ENCODE measurements at regions not wholly inside any gene's neighbourhood (a gene's known extent, or its start where the extent isn't known, plus 50 kb on each side); places are given as distances from the start of the nearest gene placed in this dataset.

DNA sequence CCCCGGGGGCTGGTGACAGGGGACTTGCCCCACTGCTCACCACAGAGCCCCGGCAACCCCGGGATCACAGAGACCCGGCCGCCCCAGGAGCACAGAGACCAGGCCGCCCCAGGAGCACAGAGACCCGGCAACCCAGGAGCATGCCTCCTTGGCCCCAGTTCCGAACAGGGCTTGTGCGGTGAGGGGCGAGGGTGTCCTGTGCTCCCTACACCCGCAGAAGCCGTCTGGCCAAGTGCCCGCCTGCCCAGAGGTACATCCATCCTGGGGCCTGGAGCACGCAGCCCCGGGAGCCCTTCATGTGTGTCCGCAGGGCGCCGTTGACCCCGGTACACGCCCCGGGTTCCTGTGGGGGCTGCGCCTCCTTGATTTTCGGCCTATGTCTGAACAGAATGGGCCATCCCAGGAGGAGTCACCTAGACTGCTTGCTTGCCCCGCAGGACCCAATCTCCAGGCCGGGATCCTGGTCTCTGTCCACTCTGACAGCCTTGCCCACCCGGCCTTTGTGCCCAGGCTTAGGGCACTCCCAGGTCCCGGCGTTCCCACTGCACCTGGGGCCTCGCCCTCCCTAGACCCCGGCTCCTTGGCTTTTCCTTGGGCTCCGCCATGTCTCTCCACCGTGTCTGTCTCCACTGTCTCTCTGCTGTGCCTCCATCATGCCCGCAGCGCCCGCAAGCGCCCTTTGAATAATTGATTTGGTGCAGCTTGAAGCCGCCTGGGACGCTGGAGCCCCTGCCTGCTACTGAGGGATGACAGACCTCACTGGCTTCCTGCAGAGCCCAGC, 219.8 kb downstream of the ERMARD start:
- H3K4me1 ChIP-seq (ENCODE audit: control extremely low read depth in 1 of 4, control insufficient read depth in 4 of 4, insufficient read depth in 4 of 4, low read length in 3 of 4), result peaks cover 0 to 3% (median 2%) of the 10 kb centered on the region in 4 experiments
- H3K27ac ChIP-seq (ENCODE audit: insufficient read depth in 1 of 2, low read depth in 1 of 2, low read length in 2 of 2, poor library complexity in 1 of 2, severe bottlenecking in 2 of 2), result no peak overlapping the region
- H3K36me3 ChIP-seq (ENCODE audit: control insufficient read depth in 4 of 4, insufficient read depth in 4 of 4, low read length in 3 of 4), result no peaks in the 10 kb centered on the region
- 94% methylated on average over 36 of the region's 38 CpGs for WGBS (ENCODE audit: insufficient coverage)
- H3K9me3 ChIP-seq (ENCODE audit: control extremely low read depth in 1 of 5, control insufficient read depth in 4 of 5, insufficient read depth in 2 of 5, low read depth in 1 of 5, low read length in 4 of 5), result no peaks in the 10 kb centered on the region
- CTCF ChIA-PET, result no interaction called here
- no peak overlapping the region for H3K4me3 ChIP-seq (ENCODE audit: control insufficient read depth in 1 of 7, extremely low read depth in 1 of 7, insufficient read depth in 4 of 7, low read depth in 2 of 7, low read length in 6 of 7)
- POLR2A ChIA-PET, result no interaction called here
- DNase-seq, result no peak
- no peaks in the 10 kb centered on the region for H3K27me3 ChIP-seq (replicated peaks in 2 of 5; ENCODE audit: control insufficient read depth in 4 of 5, insufficient read depth in 5 of 5, low read length in 4 of 5)

DNA sequence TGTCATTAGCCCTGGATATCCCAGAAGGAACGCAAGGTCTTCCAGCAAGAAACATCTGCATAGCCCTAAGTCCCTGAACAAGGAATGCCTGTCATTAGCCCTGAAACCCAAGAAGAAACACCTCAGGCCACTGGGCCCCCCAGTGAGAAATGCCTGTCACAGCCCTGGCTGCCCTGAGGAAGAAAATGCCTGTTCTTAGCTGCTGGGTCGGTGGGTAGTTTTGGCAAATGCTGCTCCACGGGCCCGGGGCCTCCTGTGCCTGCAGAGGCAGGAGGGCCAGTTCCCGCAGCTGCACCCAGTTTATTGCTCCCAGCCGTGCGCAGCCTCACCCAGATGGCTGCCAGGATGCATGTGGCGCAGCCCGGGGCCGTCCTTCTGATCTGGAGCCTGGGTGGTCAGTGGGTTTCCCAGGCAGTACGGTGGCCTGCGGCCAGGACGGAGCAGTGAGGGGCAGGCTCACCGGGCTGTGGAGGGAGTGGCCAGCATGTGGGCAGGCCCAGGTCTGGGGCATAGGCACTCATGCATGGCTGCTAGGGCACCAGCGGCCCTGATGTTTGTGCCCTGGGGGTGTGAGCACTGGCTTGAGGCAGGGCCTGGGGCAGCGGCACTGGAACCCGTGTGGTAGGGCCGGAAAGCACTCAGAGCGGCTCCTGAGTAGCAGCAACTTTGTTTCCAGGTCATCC, 219.0 kb downstream of the ERMARD start:
- no peaks in the 10 kb centered on the region for H3K4me1 ChIP-seq (ENCODE audit: control extremely low read depth in 1 of 4, control insufficient read depth in 4 of 4, insufficient read depth in 4 of 4, low read length in 3 of 4)
- H3K36me3 ChIP-seq (ENCODE audit: control insufficient read depth in 4 of 4, insufficient read depth in 4 of 4, low read length in 3 of 4), result no peaks in the 10 kb centered on the region
- ChIA-PET POLR2A (no interaction called here), CTCF (no interaction called here)
- DNase-seq, result no peak
- H3K27me3 ChIP-seq (replicated peaks in 2 of 5; ENCODE audit: control insufficient read depth in 4 of 5, insufficient read depth in 5 of 5, low read length in 4 of 5), result no peaks in the 10 kb centered on the region
- H3K4me3 ChIP-seq (ENCODE audit: control insufficient read depth in 1 of 7, extremely low read depth in 1 of 7, insufficient read depth in 4 of 7, low read depth in 2 of 7, low read length in 6 of 7), result no peak overlapping the region
- WGBS (ENCODE audit: insufficient coverage), result 95% methylated on average over 17 of the region's 19 CpGs
- H3K9me3 ChIP-seq (ENCODE audit: control extremely low read depth in 1 of 5, control insufficient read depth in 4 of 5, insufficient read depth in 2 of 5, low read depth in 1 of 5, low read length in 4 of 5), result no peaks in the 10 kb centered on the region
- no peak overlapping the region for H3K27ac ChIP-seq (ENCODE audit: insufficient read depth in 1 of 2, low read depth in 1 of 2, low read length in 2 of 2, poor library complexity in 1 of 2, severe bottlenecking in 2 of 2)

DNA sequence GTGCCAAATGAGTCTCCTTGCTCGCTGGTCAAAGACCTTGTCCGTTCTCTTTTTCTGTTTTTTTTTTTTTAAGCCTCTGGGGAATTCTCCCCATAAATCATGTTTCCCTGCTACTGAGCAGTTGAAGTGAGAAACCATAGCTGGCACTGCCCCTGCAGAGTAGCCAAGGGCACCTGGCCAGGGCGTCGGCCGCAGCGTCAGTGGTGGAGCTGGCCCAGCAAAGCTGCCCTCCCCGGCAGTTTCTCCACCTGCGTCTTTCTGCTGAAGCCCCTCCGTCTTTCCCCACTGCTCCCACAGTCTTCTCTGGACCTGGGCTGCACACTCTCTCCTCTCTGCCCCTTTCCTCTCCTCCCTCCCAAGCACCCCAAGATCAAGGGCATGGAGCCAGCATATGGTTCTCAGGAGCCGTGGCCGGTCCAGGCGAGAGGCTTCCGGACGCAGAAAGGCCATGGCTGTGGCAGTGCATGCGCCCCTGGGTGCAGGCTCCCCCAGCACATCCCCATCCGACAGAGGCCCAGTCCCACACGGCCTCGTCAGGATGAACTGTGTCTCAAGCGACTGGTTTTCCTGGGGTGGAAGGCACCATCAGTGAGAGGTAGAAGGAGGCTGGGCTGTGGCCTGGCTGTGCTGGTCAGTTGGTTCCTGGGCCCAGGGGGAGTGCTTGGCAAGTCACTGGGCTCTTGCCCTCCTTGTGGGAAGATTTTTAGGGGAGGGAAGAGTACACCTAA, 218.1 kb downstream of the ERMARD start:
- POLR2A ChIA-PET, result no interaction called here
- Histone ChIP-seq H3K4me3 (ENCODE audit: control insufficient read depth in 1 of 7, extremely low read depth in 1 of 7, insufficient read depth in 4 of 7, low read depth in 2 of 7, low read length in 6 of 7) (no peak overlapping the region), H3K9me3 (ENCODE audit: control extremely low read depth in 1 of 5, control insufficient read depth in 4 of 5, insufficient read depth in 2 of 5, low read depth in 1 of 5, low read length in 4 of 5) (no peaks in the 10 kb centered on the region), H3K27me3 (replicated peaks in 2 of 5; ENCODE audit: control insufficient read depth in 4 of 5, insufficient read depth in 5 of 5, low read length in 4 of 5) (no peaks in the 10 kb centered on the region), H3K27ac (ENCODE audit: insufficient read depth in 1 of 2, low read depth in 1 of 2, low read length in 2 of 2, poor library complexity in 1 of 2, severe bottlenecking in 2 of 2) (no peak overlapping the region), H3K4me1 (ENCODE audit: control extremely low read depth in 1 of 4, control insufficient read depth in 4 of 4, insufficient read depth in 4 of 4, low read length in 3 of 4) (no peaks in the 10 kb centered on the region), H3K36me3 (ENCODE audit: control insufficient read depth in 4 of 4, insufficient read depth in 4 of 4, low read length in 3 of 4) (no peaks in the 10 kb centered on the region)
- DNase-seq, result no peak
- CTCF ChIA-PET, result no interaction called here
- WGBS (ENCODE audit: insufficient coverage), result 96% methylated on average over 15 of the region's 19 CpGs

DNA sequence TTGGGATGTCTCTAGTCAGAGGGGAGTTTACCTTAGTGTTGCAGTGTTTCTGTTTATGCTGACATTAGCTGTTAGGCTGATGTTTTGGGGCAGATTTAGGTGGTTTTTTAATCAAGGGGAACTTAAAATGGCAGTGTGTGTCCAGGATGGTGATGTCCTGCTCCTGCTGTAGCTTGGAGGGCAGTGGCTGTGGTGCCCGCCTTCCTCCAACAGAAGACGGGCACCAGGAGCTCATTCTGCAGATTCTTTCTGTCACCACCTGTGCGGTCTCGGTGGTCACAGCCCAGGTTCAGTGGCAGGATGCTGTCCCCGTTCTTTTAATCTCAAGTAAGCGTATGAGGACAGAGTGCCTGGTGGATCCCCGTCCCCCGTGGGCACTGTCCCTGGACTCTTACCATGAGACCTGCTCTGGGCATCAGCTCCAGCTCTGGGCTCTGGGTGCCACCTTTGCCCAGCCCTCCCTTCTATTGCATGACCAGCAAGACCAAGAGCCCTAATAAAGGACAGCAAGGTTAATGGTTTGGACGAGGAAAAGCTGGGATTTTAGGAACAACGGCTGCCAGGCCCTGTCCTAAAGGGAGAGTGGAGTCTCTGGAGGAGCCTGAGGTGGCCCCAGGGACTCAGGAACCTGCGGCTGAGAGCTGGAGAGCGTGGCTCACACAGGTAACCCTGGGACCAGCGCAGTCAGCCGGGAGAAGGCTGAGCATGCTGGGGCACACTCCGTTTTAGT, 217.3 kb downstream of the ERMARD start:
- CTCF ChIA-PET, result interaction anchor here (0.8 to 1.5 kb wide), 2 partner anchors 9 to 18 kb away, joined by 4 to 5 read pairs; no protein-coding TSS in a partner anchor
- Histone ChIP-seq H3K4me3 (ENCODE audit: control insufficient read depth in 1 of 7, extremely low read depth in 1 of 7, insufficient read depth in 4 of 7, low read depth in 2 of 7, low read length in 6 of 7) (no peak overlapping the region), H3K9me3 (ENCODE audit: control extremely low read depth in 1 of 5, control insufficient read depth in 4 of 5, insufficient read depth in 2 of 5, low read depth in 1 of 5, low read length in 4 of 5) (no peaks in the 10 kb centered on the region), H3K4me1 (ENCODE audit: control extremely low read depth in 1 of 4, control insufficient read depth in 4 of 4, insufficient read depth in 4 of 4, low read length in 3 of 4) (no peaks in the 10 kb centered on the region), H3K27me3 (replicated peaks in 2 of 5; ENCODE audit: control insufficient read depth in 4 of 5, insufficient read depth in 5 of 5, low read length in 4 of 5) (peaks cover 0 to 2% (median 0%) of the 10 kb centered on the region in 5 experiments), H3K27ac (ENCODE audit: insufficient read depth in 1 of 2, low read depth in 1 of 2, low read length in 2 of 2, poor library complexity in 1 of 2, severe bottlenecking in 2 of 2) (no peak overlapping the region), H3K36me3 (ENCODE audit: control insufficient read depth in 4 of 4, insufficient read depth in 4 of 4, low read length in 3 of 4) (no peaks in the 10 kb centered on the region)
- WGBS (ENCODE audit: insufficient coverage), result 85% methylated on average over 15 of the region's 15 CpGs
- DNase-seq, result no peak
- POLR2A ChIA-PET, result interaction anchor here (0.7 kb wide), 1 partner anchor 18 kb away, joined by 3 read pairs; no protein-coding TSS in a partner anchor

DNA sequence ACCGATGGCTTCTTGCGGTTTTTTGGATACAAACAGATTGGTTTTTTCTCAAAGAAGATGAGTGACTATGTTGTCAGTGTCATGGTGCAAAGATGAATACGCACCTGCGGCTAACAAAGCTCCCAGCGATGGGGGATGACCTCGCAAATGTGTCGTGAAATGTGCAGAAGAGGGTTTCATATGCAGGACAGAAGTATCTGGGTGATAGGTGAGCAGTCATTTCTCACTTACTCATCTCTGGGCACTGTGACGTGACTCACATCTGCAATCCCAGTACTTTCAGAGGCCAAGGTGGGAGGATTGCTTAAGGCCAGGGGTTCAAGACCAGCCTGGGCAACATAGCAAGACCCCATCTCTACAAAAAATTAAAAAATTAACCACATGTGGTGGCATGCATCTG, 216.3 kb downstream of the ERMARD start:
- no peak overlapping the region for H3K27ac ChIP-seq (ENCODE audit: insufficient read depth in 1 of 2, low read depth in 1 of 2, low read length in 2 of 2, poor library complexity in 1 of 2, severe bottlenecking in 2 of 2)
- peaks cover 0 to 2% (median 0%) of the 10 kb centered on the region in 4 experiments for H3K4me1 ChIP-seq (ENCODE audit: control extremely low read depth in 1 of 4, control insufficient read depth in 4 of 4, insufficient read depth in 4 of 4, low read length in 3 of 4)
- ChIA-PET CTCF (interaction anchor here (1.5 kb wide), 1 partner anchor 17 kb away, joined by 5 read pairs; no protein-coding TSS in a partner anchor), POLR2A (no interaction called here)
- 71% methylated on average over 7 of the region's 8 CpGs for WGBS (ENCODE audit: insufficient coverage)
- H3K36me3 ChIP-seq (ENCODE audit: control insufficient read depth in 4 of 4, insufficient read depth in 4 of 4, low read length in 3 of 4), result no peaks in the 10 kb centered on the region
- H3K9me3 ChIP-seq (ENCODE audit: control extremely low read depth in 1 of 5, control insufficient read depth in 4 of 5, insufficient read depth in 2 of 5, low read depth in 1 of 5, low read length in 4 of 5), result no peaks in the 10 kb centered on the region
- no peak for DNase-seq
- peaks cover 0 to 10% (median 1%) of the 10 kb centered on the region in 5 experiments for H3K27me3 ChIP-seq (replicated peaks in 2 of 5; ENCODE audit: control insufficient read depth in 4 of 5, insufficient read depth in 5 of 5, low read length in 4 of 5)
- no peak overlapping the region for H3K4me3 ChIP-seq (ENCODE audit: control insufficient read depth in 1 of 7, extremely low read depth in 1 of 7, insufficient read depth in 4 of 7, low read depth in 2 of 7, low read length in 6 of 7)

DNA sequence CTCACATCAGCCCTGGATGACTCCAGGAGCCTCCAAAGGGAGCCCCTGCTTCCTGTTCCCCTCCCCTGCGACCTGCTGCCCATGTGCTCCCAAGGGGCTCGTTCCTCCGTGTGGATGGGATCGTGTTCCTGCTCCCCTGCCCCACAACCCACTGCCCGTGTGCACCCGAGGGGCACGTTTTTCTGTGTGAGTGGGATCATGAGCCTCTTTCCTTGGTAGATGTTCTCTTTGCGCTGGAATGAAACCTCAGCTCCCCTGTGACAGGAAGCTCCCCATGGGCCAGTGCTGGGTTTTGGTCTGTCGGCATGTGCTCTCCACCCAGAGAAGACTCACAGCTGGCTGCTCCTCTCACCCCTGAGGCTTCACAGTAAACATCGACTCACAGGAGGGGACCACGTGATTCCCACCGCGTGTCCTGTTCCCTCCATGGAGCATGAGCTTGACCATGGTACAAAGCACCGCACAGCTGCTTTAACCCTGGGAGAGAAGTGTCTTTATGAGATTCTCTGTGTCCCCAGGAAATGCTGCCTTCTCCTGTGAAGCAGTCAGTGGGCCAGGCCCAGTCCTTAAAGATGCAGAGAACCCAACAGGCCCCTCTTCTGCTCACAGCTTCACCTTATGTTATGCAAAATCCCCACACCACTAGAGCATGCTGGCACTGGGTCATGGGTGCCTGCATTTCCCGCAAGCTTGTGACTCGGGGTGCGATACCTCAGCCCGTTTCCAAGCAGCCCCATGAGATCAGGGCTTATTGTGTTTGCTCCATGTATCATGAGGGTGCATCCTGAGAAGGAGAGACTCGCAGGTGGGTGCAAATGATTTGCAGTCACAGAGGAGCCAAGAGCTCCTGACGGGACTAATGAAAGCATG, 215.1 kb downstream of the ERMARD start:
- no peak overlapping the region for H3K27ac ChIP-seq (ENCODE audit: insufficient read depth in 1 of 2, low read depth in 1 of 2, low read length in 2 of 2, poor library complexity in 1 of 2, severe bottlenecking in 2 of 2)
- no peak overlapping the region for H3K4me3 ChIP-seq (ENCODE audit: control insufficient read depth in 1 of 7, extremely low read depth in 1 of 7, insufficient read depth in 4 of 7, low read depth in 2 of 7, low read length in 6 of 7)
- ChIA-PET CTCF (interaction anchor here (0.7 kb wide), 1 partner anchor 177 kb away, joined by 3 read pairs; no protein-coding TSS in a partner anchor), POLR2A (no interaction called here)
- H3K9me3 ChIP-seq (ENCODE audit: control extremely low read depth in 1 of 5, control insufficient read depth in 4 of 5, insufficient read depth in 2 of 5, low read depth in 1 of 5, low read length in 4 of 5), result no peaks in the 10 kb centered on the region
- 91% methylated on average over 19 of the region's 20 CpGs for WGBS (ENCODE audit: insufficient coverage)
- H3K36me3 ChIP-seq (ENCODE audit: control insufficient read depth in 4 of 4, insufficient read depth in 4 of 4, low read length in 3 of 4), result no peaks in the 10 kb centered on the region
- peaks cover 0 to 22% (median 2%) of the 10 kb centered on the region in 5 experiments for H3K27me3 ChIP-seq (replicated peaks in 2 of 5; ENCODE audit: control insufficient read depth in 4 of 5, insufficient read depth in 5 of 5, low read length in 4 of 5)
- no peak for DNase-seq
- H3K4me1 ChIP-seq (ENCODE audit: control extremely low read depth in 1 of 4, control insufficient read depth in 4 of 4, insufficient read depth in 4 of 4, low read length in 3 of 4), result peaks cover 0 to 13% (median 6%) of the 10 kb centered on the region in 4 experiments
